HCT116 (cell line): ENCODE measurements at regions not wholly inside any gene's neighbourhood (a gene's known extent, or its start where the extent isn't known, plus 50 kb on each side); places are given as distances from the start of the nearest gene placed in this dataset.

Source experiments
- ATAC-seq: fragments of 200-7000 bp; cut with Tn5 transposase; 2 replicates; pipeline ENCODE4 v1.9.1; 2020; ENCODE audit warnings: mild to moderate bottlenecking, moderate library complexity
- BruUV-seq: library from RNA; stranded (reverse); fragments of 400-500 nt; replicated peaks from 2 replicates; lab custom pipeline; 2021; lab: Mats Ljungman, UMichigan
- CTCF ChIA-PET: fragments of 300-600 bp; sonication (Branson Sonifier 250); formaldehyde crosslinking; loops from one replicate; lab custom pipeline; 2021; ENCODE audit warnings: antibody characterized with exemption; lab: Charles Lee
- POLR2A ChIA-PET: fragments of 300-600, 350-600 bp; sonication (Branson Sonifier 250); formaldehyde crosslinking; loops from one replicate; lab custom pipeline; 2021; ENCODE audit warnings: antibody characterized with exemption; lab: Charles Lee
- RAD21 ChIA-PET, 2 experiments: fragments of 300-600 bp; sonication (Branson Sonifier 250); formaldehyde crosslinking; loops; one replicate each; lab custom pipeline; 2023; ENCODE audit warnings: low total read pairs in 2 of 2; ENCODE audit not compliant: uncharacterized antibody in 2 of 2, unreplicated experiment in 2 of 2, low non-redundant PET in 1 of 2; lab: Charles Lee
- DNase-seq: peaks from one replicate; pipeline ENCODE4 v3.0.0-alpha.2; 2010; ENCODE audit warnings: low read depth, low spot score
- H2AFZ ChIP-seq: fragments of 200-600 bp; shearing (Covaris generic), sonication (generic); 2 replicates; pipeline ENCODE4 v1.6.1; 2017; ENCODE audit warnings: low read depth, mixed run types, mixed read lengths, antibody characterized with exemption, low read length; ENCODE audit not compliant: poor library complexity, severe bottlenecking
- H3K27ac ChIP-seq: 2 replicates; pipeline ENCODE4 v1.5.1; 2012; ENCODE audit warnings: low read depth, low read length
- H3K27me3 ChIP-seq: fragments of 200-600 bp; sonication (generic); 2 replicates; pipeline ENCODE4 v1.6.1; 2016; ENCODE audit warnings: mixed run types, low read length, mixed read lengths; ENCODE audit not compliant: insufficient read depth
- H3K36me3 ChIP-seq, 2 experiments: fragments of 200-500 bp in 1 of 2; fragments of 200-600 bp in 1 of 2; sonication (Bioruptor generic) in 1 of 2; sonication (generic) in 1 of 2; 2 replicates each; pipeline versions ENCODE4 v1.5.1 to v1.6.1; 2014 to 2016; ENCODE audit warnings: low read length in 2 of 2, inconsistent platforms in 1 of 2, mixed read lengths in 1 of 2, mixed run types in 1 of 2; ENCODE audit not compliant: insufficient read depth in 2 of 2, control insufficient read depth in 1 of 2
- H3K4me1 ChIP-seq, 2 experiments: fragments of 200-600 bp in 1 of 2; sonication (generic) in 1 of 2; 2 replicates each; pipeline versions ENCODE4 v1.5.1 to v1.6.1; 2012 to 2017; ENCODE audit warnings: low read length in 2 of 2, inconsistent platforms in 1 of 2, mild to moderate bottlenecking in 1 of 2, mixed read lengths in 1 of 2, mixed run types in 1 of 2, moderate library complexity in 1 of 2; ENCODE audit not compliant: insufficient read depth in 2 of 2, control insufficient read depth in 1 of 2
- H3K4me2 ChIP-seq: fragments of 200-600 bp; sonication (generic); 2 replicates; pipeline ENCODE4 v1.6.1; 2017; ENCODE audit warnings: mixed run types, low read length, mixed read lengths
- H3K4me3 ChIP-seq, 2 experiments: fragments of 200-600 bp in 1 of 2; sonication (generic) in 1 of 2; replicated peaks in 1 of 2; 2 replicates each; pipeline ENCODE4 v1.5.1; 2011 to 2016; ENCODE audit warnings: low read length in 2 of 2, control low read depth in 1 of 2, low read depth in 1 of 2, mild to moderate bottlenecking in 1 of 2, mixed read lengths in 1 of 2, mixed run types in 1 of 2
- H3K79me2 ChIP-seq: fragments of 200-600 bp; sonication (generic); 2 replicates; pipeline ENCODE4 v1.6.1; 2017; ENCODE audit warnings: mild to moderate bottlenecking, mixed run types, low read length, moderate library complexity, mixed read lengths; ENCODE audit not compliant: insufficient read depth
- H3K9ac ChIP-seq: fragments of 200-600 bp; sonication (generic); 2 replicates; pipeline ENCODE4 v1.6.1; 2016; ENCODE audit warnings: low read length, mixed read lengths
- H3K9me2 ChIP-seq: fragments of 200-600 bp; sonication (generic), shearing (Covaris generic); 2 replicates; pipeline ENCODE4 v1.6.1; 2017; ENCODE audit warnings: mixed run types, mild to moderate bottlenecking, moderate library complexity; ENCODE audit not compliant: insufficient read depth
- H3K9me3 ChIP-seq, 2 experiments: fragments of 200-500 bp in 1 of 2; fragments of 200-600 bp in 1 of 2; sonication (Bioruptor generic) in 1 of 2; sonication (generic) in 1 of 2; 2 replicates each; pipeline ENCODE4 v1.6.1; 2014 to 2017; ENCODE audit warnings: low read length in 2 of 2, mixed read lengths in 2 of 2, inconsistent platforms in 1 of 2, low read depth in 1 of 2, mild to moderate bottlenecking in 1 of 2, mixed run types in 1 of 2, moderate library complexity in 1 of 2; ENCODE audit not compliant: control insufficient read depth in 1 of 2, insufficient read depth in 1 of 2
- H4K20me1 ChIP-seq: fragments of 200-600 bp; sonication (generic), shearing (Covaris generic); 2 replicates; pipeline ENCODE4 v1.6.1; 2017; ENCODE audit warnings: mixed run types, mild to moderate bottlenecking, moderate library complexity; ENCODE audit not compliant: insufficient read depth
- CBX3 ChIP-seq: IDR thresholded peaks from 2 replicates; pipeline ENCODE4 v1.6.1; 2012; ENCODE audit warnings: low read depth
- EZH2 ChIP-seq: fragments of 200-600 bp; sonication (generic); IDR thresholded peaks from 2 replicates; pipeline ENCODE4 v1.6.1; 2017; ENCODE audit warnings: antibody characterized with exemption, mixed run types
- POLR2A ChIP-seq: IDR thresholded peaks from 2 replicates; pipeline ENCODE4 v1.7.0; 2011; ENCODE audit warnings: borderline replicate concordance; ENCODE audit not compliant: insufficient read depth, insufficient read length; ENCODE audit errors: extremely low read depth
- RAD21 ChIP-seq: IDR thresholded peaks from 2 replicates; pipeline ENCODE4 v1.6.1; 2012; ENCODE audit warnings: low read depth, mild to moderate bottlenecking
- SIN3A ChIP-seq: IDR thresholded peaks from 2 replicates; pipeline ENCODE4 v1.6.1; 2012; ENCODE audit warnings: low read depth
- YY1 ChIP-seq: IDR thresholded peaks from 2 replicates; pipeline ENCODE4 v1.6.1; 2011; ENCODE audit warnings: low read length, low read depth, moderate library complexity, mild to moderate bottlenecking; ENCODE audit not compliant: insufficient replicate concordance; ENCODE audit errors: extremely low read depth
- ZBTB33 ChIP-seq: IDR thresholded peaks from 2 replicates; pipeline ENCODE4 v1.6.1; 2011; ENCODE audit warnings: mild to moderate bottlenecking, low read length, moderate library complexity; ENCODE audit not compliant: insufficient replicate concordance; ENCODE audit errors: extremely low read depth
- intact Hi-C: fragments of 100-400 bp; cut with micrococcal nuclease; formaldehyde crosslinking; loops from 2 replicates; pipeline ENCODE4 v1.10.0; 2022
- TF ChIP-seq, protein P1 (sequence below), 3 experiments: fragments of 200-600 bp in 1 of 3; sonication (generic) in 1 of 3; IDR thresholded peaks in 2 of 3; conservative IDR thresholded peaks in 1 of 3; 2 replicates each; pipeline ENCODE4 v1.5.1; 2012 to 2017; ENCODE audit warnings: low read depth in 2 of 3, low read length in 2 of 3, antibody characterized with exemption in 1 of 3, borderline replicate concordance in 1 of 3, control low read depth in 1 of 3, mild to moderate bottlenecking in 1 of 3, mixed read lengths in 1 of 3, mixed run types in 1 of 3, moderate library complexity in 1 of 3; ENCODE audit not compliant: insufficient read depth in 1 of 3

GRCh38 chr6:128713461-128713860 is 169.5 kb upstream of the LAMA2 start:
- no peak overlapping the region for H3K9ac ChIP-seq
- RAD21 ChIA-PET, result no interaction called here
- H3K4me2 ChIP-seq, result no peak overlapping the region
- TF ChIP-seq RAD21, result no peak
- TF ChIP-seq SIN3A, result no peak
- no peak for TF ChIP-seq POLR2A
- TF ChIP-seq YY1, result no peak
- no peak for TF ChIP-seq EZH2
- no peak for TF ChIP-seq ZBTB33
- TF ChIP-seq, protein P1, sequence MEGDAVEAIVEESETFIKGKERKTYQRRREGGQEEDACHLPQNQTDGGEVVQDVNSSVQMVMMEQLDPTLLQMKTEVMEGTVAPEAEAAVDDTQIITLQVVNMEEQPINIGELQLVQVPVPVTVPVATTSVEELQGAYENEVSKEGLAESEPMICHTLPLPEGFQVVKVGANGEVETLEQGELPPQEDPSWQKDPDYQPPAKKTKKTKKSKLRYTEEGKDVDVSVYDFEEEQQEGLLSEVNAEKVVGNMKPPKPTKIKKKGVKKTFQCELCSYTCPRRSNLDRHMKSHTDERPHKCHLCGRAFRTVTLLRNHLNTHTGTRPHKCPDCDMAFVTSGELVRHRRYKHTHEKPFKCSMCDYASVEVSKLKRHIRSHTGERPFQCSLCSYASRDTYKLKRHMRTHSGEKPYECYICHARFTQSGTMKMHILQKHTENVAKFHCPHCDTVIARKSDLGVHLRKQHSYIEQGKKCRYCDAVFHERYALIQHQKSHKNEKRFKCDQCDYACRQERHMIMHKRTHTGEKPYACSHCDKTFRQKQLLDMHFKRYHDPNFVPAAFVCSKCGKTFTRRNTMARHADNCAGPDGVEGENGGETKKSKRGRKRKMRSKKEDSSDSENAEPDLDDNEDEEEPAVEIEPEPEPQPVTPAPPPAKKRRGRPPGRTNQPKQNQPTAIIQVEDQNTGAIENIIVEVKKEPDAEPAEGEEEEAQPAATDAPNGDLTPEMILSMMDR (IDR thresholded peaks at IDR 0.05 in 2 of 3, conservative IDR thresholded peaks at IDR 0.05 in 1 of 3; ENCODE audit: borderline replicate concordance in 1 of 3, insufficient read depth in 1 of 3, low read depth in 2 of 3, low read length in 2 of 3), result no peak
- no peak for TF ChIP-seq CBX3
- CTCF ChIA-PET, result interaction anchor here (0.8 kb wide), 1 partner anchor 18 kb away, joined by 3 read pairs; no protein-coding TSS in a partner anchor
- ATAC-seq (no peak), DNase-seq (no peak)
- POLR2A ChIA-PET, result no interaction called here
- no peaks in the 10 kb centered on the region for H3K9me2 ChIP-seq
- no peaks in the 10 kb centered on the region for H3K27me3 ChIP-seq
- no peaks in the 10 kb centered on the region for H3K79me2 ChIP-seq
- no peaks in the 10 kb centered on the region for H3K36me3 ChIP-seq
- H3K27ac ChIP-seq, result no peak overlapping the region
- H3K4me3 ChIP-seq, result no peak overlapping the region
- intact Hi-C loops, result no loop called here
- H3K4me1 ChIP-seq, result no peaks in the 10 kb centered on the region
- H4K20me1 ChIP-seq, result no peaks in the 10 kb centered on the region
- no peak overlapping the region for H2AFZ ChIP-seq
- BruUV-seq, result no TSS peak
- no peaks in the 10 kb centered on the region for H3K9me3 ChIP-seq
